Transverse colon (tissue), 4 donors: ENCODE measurements at regions not wholly inside any gene's neighbourhood (a gene's known extent, or its start where the extent isn't known, plus 50 kb on each side); places are given as distances from the start of the nearest gene placed in this dataset.

Experiments
- DNase-seq: peaks from one replicate; pipeline ENCODE4 v3.0.0-alpha.2; 2019
- H3K27ac ChIP-seq, 4 donors: fragments of 200-600 bp; sonication (generic); 2 replicates each; pipeline ENCODE4 v1.5.1; 2016 to 2018; ENCODE audit warnings: inconsistent platforms in 4 of 4
- H3K27me3 ChIP-seq: fragments of 200-600 bp; sonication (generic); 2 replicates; pipeline ENCODE4 v1.5.1; 2017; ENCODE audit warnings: inconsistent platforms
- H3K36me3 ChIP-seq, 4 donors: fragments of 200-600 bp; sonication (generic); 2 replicates each; pipeline ENCODE4 v1.5.1; 2017 to 2019; ENCODE audit warnings: inconsistent platforms in 4 of 4
- H3K4me1 ChIP-seq, 4 donors: fragments of 200-600 bp; sonication (generic); 2 replicates each; pipeline ENCODE4 v1.5.1; 2017 to 2020; ENCODE audit warnings: inconsistent platforms in 4 of 4
- H3K4me3 ChIP-seq, 4 donors: fragments of 200-600 bp; sonication (generic); 1 replicate in 1 of 4; 2 replicates in 3 of 4; pipeline versions ENCODE4 v1.5.1 to v1.6.1; 2017 to 2019; ENCODE audit warnings: inconsistent platforms in 4 of 4
- H3K9me3 ChIP-seq, 2 donors: fragments of 200-600 bp; sonication (generic); 2 replicates each; pipeline ENCODE4 v1.5.1; 2017 to 2019; ENCODE audit warnings: inconsistent platforms in 2 of 2
- EP300 ChIP-seq: sonication (generic); formaldehyde crosslinking; IDR thresholded peaks from one replicate; pipeline ENCODE4 v1.6.1; 2017; ENCODE audit warnings: antibody characterized with exemption, low read depth
- POLR2A ChIP-seq: fragments of 450-650 bp; IDR thresholded peaks from one replicate; pipeline ENCODE4 v1.6.1; 2016; ENCODE audit warnings: antibody characterized with exemption, mild to moderate bottlenecking, moderate library complexity
- POLR2AphosphoS5 ChIP-seq, 3 donors: sonication (generic); formaldehyde crosslinking; IDR thresholded peaks; one replicate each; pipeline ENCODE4 v1.6.1; 2016; ENCODE audit warnings: antibody characterized with exemption in 3 of 3
- WGBS, 2 donors: methylation state at CpG; one replicate each; pipeline ENCODE4 v1.1.5; 2018; ENCODE audit warnings: low coverage in 1 of 2; 5-methylcytosine and 5-hydroxymethylcytosine counted together
- in situ Hi-C, 4 donors: fragments of 200-750 bp; cut with MboI; loops; one replicate each; pipeline versions ENCODE4 v1.15.0 to v1.15.1; 2017; ENCODE audit warnings: low sequenced_read_pairs in 3 of 4, low pct_ligation_motif_present in 1 of 4, low pct_unique_long_range_greater_than_20kb in 1 of 4
- intact Hi-C: fragments of 100-400 bp; cut with DNase I; formaldehyde crosslinking; loops from one replicate; pipeline ENCODE4 v1.15.1; 2023; ENCODE audit warnings: low total_unique reads
- TF ChIP-seq, protein P1 (sequence below), 5 experiments: fragments of 200-600 bp in 3 of 5; fragments of 450-650 bp in 2 of 5; sonication (generic) in 3 of 5; IDR thresholded peaks; 1 replicate in 2 of 5; 2 replicates in 3 of 5; pipeline ENCODE4 v1.5.1; 2016 to 2017; ENCODE audit warnings: antibody characterized with exemption in 5 of 5, inconsistent platforms in 3 of 5, mild to moderate bottlenecking in 2 of 5, moderate library complexity in 1 of 5

DNA sequence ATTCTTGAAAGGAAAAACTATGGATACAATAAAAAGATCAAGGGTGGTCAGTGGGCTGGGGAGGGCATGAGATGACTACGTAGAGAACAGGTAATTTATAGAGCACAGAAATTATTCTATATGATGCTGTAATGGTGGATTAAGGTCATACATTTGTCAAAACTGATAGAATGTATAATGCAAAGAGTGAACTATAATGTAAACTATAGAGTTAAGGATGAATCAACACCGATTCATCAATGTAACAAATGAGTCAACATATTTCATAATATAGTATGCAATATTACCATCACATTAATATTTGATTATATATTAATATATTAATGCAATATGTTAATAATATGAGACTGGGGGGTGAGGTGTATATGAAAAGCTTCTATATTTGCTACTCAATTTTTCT, 555.6 kb upstream of the POT1 start:
- no peaks in the 10 kb centered on the region for H3K36me3 ChIP-seq
- no peak for DNase-seq
- in situ Hi-C loops: no loop called here
- no peak overlapping the region for H3K4me3 ChIP-seq
- no peaks in the 10 kb centered on the region for H3K9me3 ChIP-seq
- no peaks in the 10 kb centered on the region for H3K27me3 ChIP-seq
- H3K27ac ChIP-seq: no peak overlapping the region
- intact Hi-C loops: no loop called here
- TF ChIP-seq, protein P1, sequence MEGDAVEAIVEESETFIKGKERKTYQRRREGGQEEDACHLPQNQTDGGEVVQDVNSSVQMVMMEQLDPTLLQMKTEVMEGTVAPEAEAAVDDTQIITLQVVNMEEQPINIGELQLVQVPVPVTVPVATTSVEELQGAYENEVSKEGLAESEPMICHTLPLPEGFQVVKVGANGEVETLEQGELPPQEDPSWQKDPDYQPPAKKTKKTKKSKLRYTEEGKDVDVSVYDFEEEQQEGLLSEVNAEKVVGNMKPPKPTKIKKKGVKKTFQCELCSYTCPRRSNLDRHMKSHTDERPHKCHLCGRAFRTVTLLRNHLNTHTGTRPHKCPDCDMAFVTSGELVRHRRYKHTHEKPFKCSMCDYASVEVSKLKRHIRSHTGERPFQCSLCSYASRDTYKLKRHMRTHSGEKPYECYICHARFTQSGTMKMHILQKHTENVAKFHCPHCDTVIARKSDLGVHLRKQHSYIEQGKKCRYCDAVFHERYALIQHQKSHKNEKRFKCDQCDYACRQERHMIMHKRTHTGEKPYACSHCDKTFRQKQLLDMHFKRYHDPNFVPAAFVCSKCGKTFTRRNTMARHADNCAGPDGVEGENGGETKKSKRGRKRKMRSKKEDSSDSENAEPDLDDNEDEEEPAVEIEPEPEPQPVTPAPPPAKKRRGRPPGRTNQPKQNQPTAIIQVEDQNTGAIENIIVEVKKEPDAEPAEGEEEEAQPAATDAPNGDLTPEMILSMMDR (IDR thresholded peaks at IDR 0.05): no peak
- no peak for TF ChIP-seq POLR2A
- no peak for TF ChIP-seq POLR2AphosphoS5 (IDR thresholded peaks at IDR 0.05)
- no peak for TF ChIP-seq EP300
- 70 to 77% methylated on average over 2 of the region's 2 CpGs for WGBS, 2 donors
- H3K4me1 ChIP-seq: no peaks in the 10 kb centered on the region

DNA sequence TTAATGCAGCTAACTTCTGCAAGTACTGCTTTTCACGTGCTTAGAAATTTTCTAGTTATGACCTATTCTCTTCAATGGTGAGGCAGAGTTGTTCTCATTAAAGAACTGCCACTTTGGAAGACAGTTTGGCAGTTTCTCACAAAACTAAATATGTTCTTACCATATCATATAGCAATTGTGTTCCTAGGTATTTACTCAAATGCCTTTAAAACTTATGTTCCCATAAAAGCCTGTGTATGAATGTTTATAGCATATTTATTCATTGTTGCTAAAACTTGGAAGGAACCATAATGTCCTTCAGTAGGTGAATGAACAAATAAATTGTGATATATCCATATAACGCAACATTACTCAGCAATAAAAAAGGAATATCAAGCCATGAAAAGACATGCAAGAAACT, 555.1 kb upstream of the POT1 start:
- TF ChIP-seq EP300 (no peak), POLR2AphosphoS5 (IDR thresholded peaks at IDR 0.05) (no peak)
- intact Hi-C loops (no loop called here), in situ Hi-C loops (no loop called here)
- no peak overlapping the region for H3K27ac ChIP-seq
- H3K9me3 ChIP-seq: no peaks in the 10 kb centered on the region
- H3K36me3 ChIP-seq: no peaks in the 10 kb centered on the region
- WGBS, 2 donors: 83 to 91% methylated on average over 2 of the region's 2 CpGs
- no peak overlapping the region for H3K4me3 ChIP-seq
- no peak for DNase-seq
- no peaks in the 10 kb centered on the region for H3K4me1 ChIP-seq
- no peaks in the 10 kb centered on the region for H3K27me3 ChIP-seq

DNA sequence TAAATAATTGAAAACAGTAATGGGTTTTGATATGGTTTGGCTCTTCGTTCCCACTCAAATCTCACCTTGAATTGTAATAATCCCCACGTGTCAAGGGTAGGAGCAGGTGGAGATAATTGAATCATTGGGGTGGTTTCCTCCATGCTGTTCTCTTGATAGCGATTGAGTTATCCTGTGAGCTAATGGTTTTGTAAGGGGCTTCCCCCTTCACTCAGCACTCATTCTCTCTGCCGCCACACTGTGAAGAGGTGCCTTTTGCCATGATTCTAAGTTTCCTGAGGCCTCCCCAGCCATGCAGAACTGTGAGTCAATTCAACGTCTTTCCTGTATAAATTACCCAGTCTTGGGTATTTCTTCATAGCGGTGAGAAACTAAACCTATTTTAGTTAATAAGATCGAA, 551.7 kb upstream of the POT1 start:
- in situ Hi-C loops (no loop called here), intact Hi-C loops (no loop called here)
- TF ChIP-seq EP300 (no peak), POLR2AphosphoS5 (IDR thresholded peaks at IDR 0.05) (no peak), POLR2A (no peak)
- TF ChIP-seq, protein P1 (IDR thresholded peaks at IDR 0.05): no peak
- WGBS, 2 donors: 74 to 83% methylated on average over 6 to 7 of the region's 7 CpGs
- Histone ChIP-seq H3K4me3 (no peak overlapping the region), H3K36me3 (no peaks in the 10 kb centered on the region), H3K4me1 (no peaks in the 10 kb centered on the region), H3K27ac (no peak overlapping the region), H3K9me3 (no peaks in the 10 kb centered on the region), H3K27me3 (no peaks in the 10 kb centered on the region)
- no peak for DNase-seq

DNA sequence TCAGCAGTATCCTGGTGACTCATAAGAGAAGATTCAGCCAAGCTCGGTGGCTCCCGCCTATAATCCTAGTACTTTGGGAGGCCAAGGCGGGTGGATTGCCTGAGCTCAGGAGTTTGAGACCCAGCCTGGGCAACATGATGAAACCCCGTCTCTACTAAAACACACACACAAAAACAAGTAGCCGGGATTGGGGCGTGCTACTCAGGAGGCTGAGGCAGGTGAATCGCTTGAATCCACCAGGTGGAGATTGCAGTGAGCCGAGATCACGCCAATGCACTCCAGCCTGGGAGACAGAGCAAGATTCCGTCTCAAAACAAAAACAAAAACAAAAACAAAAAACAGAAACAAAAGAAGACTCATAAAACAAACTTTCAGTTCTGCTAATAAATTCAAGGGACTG, 551.1 kb upstream of the POT1 start:
- no peak overlapping the region for H3K27ac ChIP-seq
- in situ Hi-C loops (no loop called here), intact Hi-C loops (no loop called here)
- no peaks in the 10 kb centered on the region for H3K9me3 ChIP-seq
- no peak for TF ChIP-seq EP300
- no peak for TF ChIP-seq POLR2A
- TF ChIP-seq, protein P1 (IDR thresholded peaks at IDR 0.05): no peak
- TF ChIP-seq POLR2AphosphoS5 (IDR thresholded peaks at IDR 0.05): no peak
- no peaks in the 10 kb centered on the region for H3K36me3 ChIP-seq
- DNase-seq: no peak
- 95 to 97% methylated on average over 10 of the region's 10 CpGs for WGBS, 2 donors
- no peaks in the 10 kb centered on the region for H3K4me1 ChIP-seq
- no peaks in the 10 kb centered on the region for H3K27me3 ChIP-seq
- H3K4me3 ChIP-seq: no peak overlapping the region

DNA sequence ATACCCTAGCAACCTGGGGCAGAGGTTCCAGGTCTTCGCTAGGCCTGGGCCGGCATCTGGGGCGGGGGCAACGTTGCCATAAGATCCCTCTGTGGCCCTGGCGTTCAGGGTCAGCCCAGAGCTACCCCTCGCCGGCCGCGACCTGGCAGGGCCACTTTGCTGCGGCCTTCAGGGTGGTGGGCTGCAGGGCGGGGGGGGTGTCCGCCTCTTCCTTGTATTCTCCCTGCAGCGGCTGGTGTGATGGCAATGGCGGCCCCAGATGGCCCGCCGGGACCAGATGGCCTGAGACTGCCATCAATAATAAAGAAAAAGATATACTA, 539.2 kb upstream of the POT1 start:
- Histone ChIP-seq H3K4me3 (no peak overlapping the region), H3K36me3 (no peaks in the 10 kb centered on the region), H3K27me3 (no peaks in the 10 kb centered on the region), H3K4me1 (no peaks in the 10 kb centered on the region), H3K9me3 (no peaks in the 10 kb centered on the region), H3K27ac (no peak overlapping the region)
- intact Hi-C loops (no loop called here), in situ Hi-C loops (no loop called here)
- no peak for DNase-seq
- 93% methylated on average over 16 of the region's 16 CpGs; no CpG with 5 or more reads in 1 of the 2 donors for WGBS, 2 donors
- TF ChIP-seq EP300 (no peak), POLR2AphosphoS5 (IDR thresholded peaks at IDR 0.05) (no peak), POLR2A (no peak)
- TF ChIP-seq, protein P1 (IDR thresholded peaks at IDR 0.05): no peak
